ENCODE measurements at regions not wholly inside any gene's neighbourhood (a gene's known extent, or its start where the extent isn't known, plus 50 kb on each side); places are given as distances from the start of the nearest gene placed in this dataset.
A peak's percentile ranks its signal among the peaks of the same experiment; 100 is the strongest.

- no peak for DNase-seq (ENCODE audit: low spot score)
These were observed 108.8 kb upstream of the ZP4 start for GRCh38 chr1:237999426-238000052.

- no peak for DNase-seq (ENCODE audit: low spot score)
These were observed 107.9 kb upstream of the ZP4 start for GRCh38 chr1:237998581-237998980.

GRCh38 chr1:237983496-237983895 lies 92.8 kb upstream of the ZP4 start:
- DNase-seq (ENCODE audit: low spot score), result no peak

- DNase-seq (ENCODE audit: low spot score), result no peak
These were observed 90.5 kb upstream of the ZP4 start for GRCh38 chr1:237981223-237981622.

GRCh38 chr1:237976331-237976730 lies 85.6 kb upstream of the ZP4 start:
- DNase-seq (ENCODE audit: low spot score), result no peak

GRCh38 chr1:237975903-237976302 lies 85.2 kb upstream of the ZP4 start:
- DNase-seq (ENCODE audit: low spot score), result peak; percentile 44

GRCh38 chr1:237975376-237975775 lies 84.7 kb upstream of the ZP4 start:
- DNase-seq (ENCODE audit: low spot score), result no peak

- DNase-seq (ENCODE audit: low spot score), result no peak
These were observed 81.5 kb upstream of the ZP4 start for GRCh38 chr1:237972186-237972585.

GRCh38 chr1:237962985-237963384 lies 72.3 kb upstream of the ZP4 start:
- DNase-seq (ENCODE audit: low spot score), result no peak

- DNase-seq (ENCODE audit: low spot score), result no peak
These were observed 71.0 kb upstream of the ZP4 start for GRCh38 chr1:237961754-237962153.

- DNase-seq (ENCODE audit: low spot score), result peak; percentile 52
These were observed 69.1 kb upstream of the ZP4 start for GRCh38 chr1:237959838-237960237.

GRCh38 chr1:237953238-237953637 lies 62.5 kb upstream of the ZP4 start:
- peak; percentile 43 for DNase-seq (ENCODE audit: low spot score)
